ENCODE measurements at regions not wholly inside any gene's neighbourhood (a gene's known extent, or its start where the extent isn't known, plus 50 kb on each side); places are given as distances from the start of the nearest gene placed in this dataset.

GRCh38 chr7:24354456-24354855, 70.5 kb downstream of the NPY start:
- TF ChIP-seq, protein P1, sequence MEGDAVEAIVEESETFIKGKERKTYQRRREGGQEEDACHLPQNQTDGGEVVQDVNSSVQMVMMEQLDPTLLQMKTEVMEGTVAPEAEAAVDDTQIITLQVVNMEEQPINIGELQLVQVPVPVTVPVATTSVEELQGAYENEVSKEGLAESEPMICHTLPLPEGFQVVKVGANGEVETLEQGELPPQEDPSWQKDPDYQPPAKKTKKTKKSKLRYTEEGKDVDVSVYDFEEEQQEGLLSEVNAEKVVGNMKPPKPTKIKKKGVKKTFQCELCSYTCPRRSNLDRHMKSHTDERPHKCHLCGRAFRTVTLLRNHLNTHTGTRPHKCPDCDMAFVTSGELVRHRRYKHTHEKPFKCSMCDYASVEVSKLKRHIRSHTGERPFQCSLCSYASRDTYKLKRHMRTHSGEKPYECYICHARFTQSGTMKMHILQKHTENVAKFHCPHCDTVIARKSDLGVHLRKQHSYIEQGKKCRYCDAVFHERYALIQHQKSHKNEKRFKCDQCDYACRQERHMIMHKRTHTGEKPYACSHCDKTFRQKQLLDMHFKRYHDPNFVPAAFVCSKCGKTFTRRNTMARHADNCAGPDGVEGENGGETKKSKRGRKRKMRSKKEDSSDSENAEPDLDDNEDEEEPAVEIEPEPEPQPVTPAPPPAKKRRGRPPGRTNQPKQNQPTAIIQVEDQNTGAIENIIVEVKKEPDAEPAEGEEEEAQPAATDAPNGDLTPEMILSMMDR (IDR thresholded peaks at IDR 0.05; ENCODE audit: low read depth, low read length), result no peak
- no peak for TF ChIP-seq EZH2phosphoT487 (IDR thresholded peaks at IDR 0.05; ENCODE audit: low read depth)

Data from OCI-LY3 (cell line).